NCI-H2171 treated with DMSO at 0.1 percent for 48 hours (cell line): ENCODE measurements at regions not wholly inside any gene's neighbourhood (a gene's known extent, or its start where the extent isn't known, plus 50 kb on each side); places are given as distances from the start of the nearest gene placed in this dataset.
"Not testable (repeated sequence)": the region's sequence is repeated elsewhere in the genome, so short reads cannot be mapped to it uniquely, and the experiment has no call there.

Experiments used
- DNase-seq: peaks from one replicate; lab custom pipeline; 2025; lab: John Stamatoyannopoulos, UW

GRCh38 chr3:101138817-101139216 lies 145.6 kb upstream of the ABI3BP start:
- no peak for DNase-seq

DNA sequence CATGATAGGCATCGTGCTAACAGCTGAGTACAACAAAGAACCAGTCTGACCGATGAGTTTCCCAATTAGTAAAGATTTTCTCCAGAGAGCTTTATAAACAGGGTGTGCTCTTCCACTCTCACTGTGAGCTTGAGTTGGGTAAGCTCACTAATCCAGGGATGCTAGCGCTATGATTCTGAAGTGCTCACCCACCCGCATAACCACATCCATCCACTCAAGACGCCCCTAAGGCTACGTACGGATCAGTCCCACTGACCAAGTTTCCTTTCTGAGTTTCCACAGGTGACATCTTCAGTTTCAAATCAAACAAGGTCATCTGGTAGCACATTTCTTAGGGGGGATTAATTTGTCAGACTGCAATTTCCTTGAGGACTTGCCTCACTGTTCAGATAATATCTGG lies 141.1 kb upstream of the ABI3BP start:
- no peak for DNase-seq

DNA sequence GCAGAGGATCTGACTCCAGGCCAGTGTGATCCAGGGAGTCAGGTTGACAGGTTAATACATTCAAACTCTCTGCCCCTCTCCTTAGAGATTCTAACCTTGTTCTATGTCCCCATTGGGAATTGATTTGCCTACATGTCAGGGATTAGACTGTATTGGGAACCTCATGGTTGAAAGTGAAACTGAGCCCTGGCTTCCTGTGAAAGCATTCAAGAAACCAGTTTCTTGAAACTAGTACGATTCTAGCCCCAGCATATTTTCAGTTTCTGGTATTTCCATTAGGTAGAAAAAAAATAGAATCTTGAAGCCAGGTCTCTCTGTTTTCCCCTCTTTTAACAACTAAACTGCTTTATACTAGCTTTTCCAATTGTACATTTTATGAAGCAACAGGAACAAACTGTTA lies 140.4 kb upstream of the ABI3BP start:
- DNase-seq = no peak

DNA sequence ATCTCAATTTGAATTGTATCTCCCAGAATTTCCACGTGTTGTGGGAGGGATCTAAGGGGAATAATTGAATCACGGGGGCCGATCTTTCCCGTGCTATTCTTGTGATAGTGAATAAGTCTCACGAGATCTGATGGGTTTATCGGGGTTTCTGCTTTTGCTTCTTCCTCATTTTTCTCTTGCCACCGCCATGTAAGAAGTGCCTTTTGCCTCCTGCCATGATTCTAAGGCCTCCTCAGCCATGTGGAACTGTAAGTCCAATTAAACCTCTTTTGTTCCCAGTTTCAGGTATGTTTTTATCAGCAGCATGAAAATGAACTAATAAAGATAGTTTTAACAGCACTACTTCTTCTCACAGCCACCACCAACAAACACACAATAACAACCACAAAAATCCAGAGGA lies 140.0 kb upstream of the ABI3BP start:
- not testable (repeated sequence) for DNase-seq

GRCh38 chr3:101131767-101132166 lies 138.5 kb upstream of the ABI3BP start:
- DNase-seq = no peak

DNA sequence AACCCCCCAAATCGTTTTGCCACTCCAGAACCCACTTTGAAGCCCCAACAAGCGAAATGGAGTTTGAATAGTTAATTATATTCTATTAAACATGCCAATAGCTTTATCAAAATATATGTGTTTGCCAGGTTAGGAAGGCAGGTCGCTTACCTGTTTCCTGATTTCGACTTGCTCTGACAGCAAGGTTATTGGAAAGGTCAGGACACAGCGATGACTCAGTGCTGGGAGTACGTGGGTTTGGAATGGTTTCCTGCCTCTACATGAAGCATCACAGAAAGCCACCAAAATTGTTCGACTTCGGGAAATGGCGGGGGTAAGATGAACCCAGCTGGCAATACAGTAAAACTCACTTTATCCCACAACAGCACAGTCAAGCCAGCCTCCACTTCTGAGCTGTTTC lies 135.6 kb upstream of the ABI3BP start:
- DNase-seq = no peak

DNA sequence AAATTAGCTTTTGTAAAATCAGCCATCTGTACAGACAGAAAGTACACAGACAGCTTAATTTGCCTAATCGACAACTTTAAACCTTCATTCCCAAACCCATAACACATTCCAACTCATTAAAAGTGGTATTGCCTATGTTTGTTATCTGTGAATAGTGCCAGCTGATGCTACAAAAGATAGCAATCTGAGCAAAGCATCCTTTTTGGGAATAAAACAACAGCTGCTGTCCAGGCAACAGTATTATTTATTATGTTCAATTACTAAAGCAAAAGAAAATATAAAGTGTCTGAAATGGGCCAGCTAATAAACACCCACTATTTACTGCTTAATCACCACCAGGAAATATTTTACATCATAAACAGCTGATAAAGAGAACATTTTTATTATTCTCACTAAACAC lies 134.8 kb upstream of the ABI3BP start:
- no peak for DNase-seq

- no peak for DNase-seq
Measured at GRCh38 chr3:101124125-101124524, 130.9 kb upstream of the ABI3BP start.

GRCh38 chr3:101123081-101123480 lies 129.9 kb upstream of the ABI3BP start:
- no peak for DNase-seq

- no peak for DNase-seq
Measured at GRCh38 chr3:101122681-101123080, 129.5 kb upstream of the ABI3BP start.

GRCh38 chr3:101120039-101120438 lies 126.8 kb upstream of the ABI3BP start:
- no peak for DNase-seq

DNA sequence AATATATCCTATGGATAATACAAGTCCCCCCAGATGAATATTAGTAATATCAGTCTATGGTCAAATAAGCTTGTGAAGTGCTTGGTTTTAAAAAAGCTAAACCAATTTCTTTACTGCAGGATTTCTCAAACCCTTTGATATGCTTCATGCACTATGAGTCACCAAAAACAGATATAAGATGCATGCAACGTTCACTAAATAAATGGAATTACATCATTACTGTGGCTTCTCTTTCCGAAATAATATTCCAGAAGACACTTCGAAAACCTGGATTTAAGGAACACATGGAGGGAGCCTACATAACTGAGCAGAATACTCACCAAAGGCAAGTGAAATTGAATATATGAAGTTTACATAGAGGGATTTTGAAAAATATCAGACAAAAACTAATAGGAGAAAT lies 126.3 kb upstream of the ABI3BP start:
- no peak for DNase-seq

- DNase-seq = no peak
Measured at GRCh38 chr3:101117980-101118379, 124.8 kb upstream of the ABI3BP start.

- no peak for DNase-seq
Measured at GRCh38 chr3:101117465-101117864, 124.2 kb upstream of the ABI3BP start.

- DNase-seq = not testable (repeated sequence)
Measured at GRCh38 chr3:101110295-101110694, 117.1 kb upstream of the ABI3BP start.

- DNase-seq = no peak
Measured at GRCh38 chr3:101104321-101104720, 111.1 kb upstream of the ABI3BP start.

DNA sequence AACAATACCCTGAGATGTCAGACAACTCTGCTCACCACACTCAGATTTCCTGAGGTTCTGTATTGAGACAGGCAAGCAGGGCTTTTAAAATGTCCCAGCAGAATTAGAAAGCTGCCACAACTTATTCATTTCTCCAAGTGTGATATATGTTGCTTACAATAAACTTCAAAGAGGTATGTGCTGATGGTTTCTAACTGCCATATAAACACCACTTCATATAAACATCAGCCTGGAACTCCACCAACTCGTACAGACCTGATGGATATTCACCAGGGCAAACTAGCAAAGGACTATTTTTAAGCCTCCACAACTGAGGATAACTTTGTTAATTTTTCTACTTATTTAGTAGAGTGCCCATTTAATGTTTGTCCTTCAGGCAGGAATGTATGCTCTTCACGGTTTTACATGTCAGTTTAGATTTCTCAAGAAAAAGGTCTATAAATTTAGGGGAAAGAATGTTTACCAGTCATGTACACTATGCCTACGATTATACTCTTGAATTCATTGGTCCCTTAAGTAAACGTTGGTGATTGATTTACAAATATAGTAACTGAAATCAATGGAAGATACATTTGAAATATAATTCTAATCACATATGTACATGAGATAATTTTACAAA lies 109.6 kb upstream of the ABI3BP start:
- no peak for DNase-seq

DNA sequence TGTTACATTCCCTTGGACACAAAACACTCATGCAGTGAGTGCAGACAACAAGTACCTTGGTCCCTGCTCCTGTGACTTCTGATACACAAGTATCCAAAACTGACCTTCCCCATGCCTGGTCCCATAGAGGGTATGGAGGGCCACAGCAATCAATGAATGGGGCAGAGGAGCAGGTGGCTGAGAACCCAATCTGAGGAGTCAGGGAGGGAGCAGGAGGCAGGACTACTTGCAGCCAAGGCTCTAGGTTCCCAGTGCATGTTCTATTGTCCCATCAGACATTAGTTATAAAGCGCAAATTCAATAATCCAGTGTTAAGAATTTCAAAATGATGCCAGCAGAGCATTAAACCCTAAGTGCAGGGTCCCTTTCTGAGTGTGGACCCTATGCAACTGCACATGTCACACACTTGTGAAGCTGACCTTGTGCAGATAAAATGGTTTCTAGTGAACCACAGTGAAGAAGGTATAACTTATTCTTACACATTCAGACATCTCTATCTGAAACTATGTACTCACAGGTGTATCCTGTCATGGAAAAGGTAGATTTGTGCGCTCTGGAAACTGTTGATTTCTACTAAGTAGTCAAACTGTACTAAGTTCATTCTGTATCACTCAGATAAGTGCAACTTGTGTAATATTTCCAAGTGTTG lies 107.3 kb upstream of the ABI3BP start:
- DNase-seq = no peak

DNA sequence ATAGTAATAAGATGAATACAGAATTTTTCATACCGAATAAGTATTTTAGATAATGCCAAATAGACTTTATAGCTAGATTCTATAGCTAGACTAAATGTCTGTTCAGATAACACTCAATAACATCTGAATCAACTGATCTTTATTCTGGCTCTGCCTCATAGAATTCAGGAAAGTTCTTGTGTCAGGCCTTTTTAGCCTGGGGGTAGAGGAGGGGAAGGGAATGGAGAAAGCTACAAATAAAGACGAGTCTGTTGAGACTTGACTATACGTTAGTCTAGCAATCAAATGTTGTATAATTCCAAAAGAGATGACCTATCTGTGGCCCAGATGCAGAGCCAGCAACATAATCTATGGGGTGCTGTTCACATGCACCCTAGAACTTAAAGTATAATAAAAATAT lies 106.6 kb upstream of the ABI3BP start:
- DNase-seq = no peak

- DNase-seq = no peak
Measured at GRCh38 chr3:101096444-101096843, 103.2 kb upstream of the ABI3BP start.

DNA sequence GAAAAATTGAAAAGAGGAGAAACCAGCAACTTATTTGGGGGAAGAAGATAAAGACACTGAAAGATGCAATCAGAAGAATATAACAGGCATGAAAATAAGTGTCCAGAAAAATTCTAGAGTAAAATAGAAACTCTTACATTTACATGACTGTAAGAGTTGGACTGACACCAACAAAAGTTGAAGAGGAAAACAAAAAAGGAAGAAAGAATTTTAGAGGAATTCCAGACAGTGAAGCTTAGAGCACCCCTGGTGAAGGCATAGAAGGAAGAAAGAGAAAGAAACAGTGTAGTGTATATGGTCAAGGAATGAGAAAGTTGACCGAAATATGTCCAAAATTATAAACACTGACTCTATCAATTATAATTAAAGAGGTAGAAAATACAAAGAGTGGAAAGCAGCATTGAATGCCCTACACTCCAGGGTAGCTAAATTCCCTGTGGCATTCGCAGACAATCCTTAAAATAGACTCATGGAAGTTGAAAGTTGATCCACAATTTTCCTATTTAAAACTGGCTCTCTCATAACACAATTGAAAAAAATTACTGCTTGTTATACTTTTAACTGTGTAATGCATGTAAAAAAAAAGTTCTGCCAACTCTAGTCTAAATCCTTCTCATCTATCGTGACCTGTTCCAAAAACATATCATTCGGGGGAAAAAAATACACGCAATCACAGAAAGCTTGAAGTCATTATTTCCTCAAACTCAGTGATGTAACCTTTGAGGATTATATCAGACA lies 102.6 kb upstream of the ABI3BP start:
- no peak for DNase-seq

DNA sequence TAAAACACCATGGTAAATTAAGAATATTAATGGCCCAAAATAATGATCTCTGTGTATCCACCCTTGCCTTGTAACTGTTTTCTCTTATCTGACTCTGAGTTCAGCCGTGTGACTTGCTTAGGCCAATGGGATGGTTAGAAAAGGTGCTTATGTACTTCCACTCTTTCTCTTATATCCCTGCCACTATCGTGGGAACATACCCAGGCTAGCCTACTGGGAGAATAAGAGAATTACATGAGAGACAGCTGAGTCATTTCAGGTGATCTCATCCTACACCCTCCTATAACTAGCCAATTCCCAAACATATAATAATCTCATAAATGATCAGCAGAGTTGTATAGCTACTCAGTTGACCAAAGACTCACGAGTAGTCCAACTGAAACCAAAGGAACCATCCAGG lies 98.3 kb upstream of the ABI3BP start:
- DNase-seq = no peak

DNA sequence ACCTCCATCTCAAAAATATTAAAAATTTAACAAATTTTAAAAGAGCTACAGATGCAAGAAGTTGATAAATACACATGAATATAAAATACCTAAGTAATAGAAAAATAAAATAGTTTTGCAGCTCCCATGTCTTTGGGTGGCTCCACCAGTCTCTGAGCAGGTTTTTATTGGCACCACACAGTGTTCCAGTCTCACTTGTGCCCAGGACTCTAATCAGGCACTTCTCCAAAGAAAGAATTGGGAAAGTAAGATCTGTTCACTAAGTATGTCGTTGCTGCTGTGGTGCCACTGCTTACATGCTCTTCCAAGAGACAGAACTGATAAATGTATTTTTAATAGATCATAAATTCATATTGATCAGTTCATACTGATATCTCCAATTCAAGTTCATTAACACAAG lies 92.5 kb upstream of the ABI3BP start:
- no peak for DNase-seq

- no peak for DNase-seq
Measured at GRCh38 chr3:101084404-101084803, 91.2 kb upstream of the ABI3BP start.
